Glutamatergic neuron (in vitro differentiated cells): ENCODE measurements at regions not wholly inside any gene's neighbourhood (a gene's known extent, or its start where the extent isn't known, plus 50 kb on each side); places are given as distances from the start of the nearest gene placed in this dataset.

Source experiments
- DNase-seq: peaks from one replicate; pipeline ENCODE4 v3.0.0; 2022
- H3K27ac Mint-ChIP-seq: one replicate; pipeline ENCODE4 v1.8.0; 2020; ENCODE audit warnings: mild to moderate bottlenecking, mixed read lengths, inconsistent platforms; ENCODE audit not compliant: unreplicated experiment
- H3K27me3 Mint-ChIP-seq: one replicate; pipeline ENCODE4 v1.8.0; 2020; ENCODE audit warnings: mild to moderate bottlenecking, moderate library complexity, mixed read lengths, inconsistent platforms; ENCODE audit not compliant: unreplicated experiment
- H3K36me3 Mint-ChIP-seq: one replicate; pipeline ENCODE4 v1.8.0; 2020; ENCODE audit warnings: mild to moderate bottlenecking, mixed read lengths, inconsistent platforms; ENCODE audit not compliant: unreplicated experiment
- H3K4me1 Mint-ChIP-seq: one replicate; pipeline ENCODE4 v1.8.0; 2020; ENCODE audit warnings: mild to moderate bottlenecking, low read depth, mixed read lengths, inconsistent platforms; ENCODE audit not compliant: unreplicated experiment
- H3K4me3 Mint-ChIP-seq: one replicate; pipeline ENCODE4 v1.8.0; 2020; ENCODE audit warnings: mild to moderate bottlenecking, mixed read lengths, inconsistent platforms; ENCODE audit not compliant: unreplicated experiment
- H3K9me3 Mint-ChIP-seq: one replicate; pipeline ENCODE4 v1.8.0; 2020; ENCODE audit warnings: mild to moderate bottlenecking, moderate library complexity, mixed read lengths, inconsistent platforms; ENCODE audit not compliant: unreplicated experiment
- CTCF ChIP-seq: fragments of 200-600 bp; sonication (generic); IDR thresholded peaks from one replicate; pipeline ENCODE4 v1.5.0; 2021; ENCODE audit not compliant: partially characterized antibody, unreplicated experiment

GRCh38 chr5:117261948-117262571 is 687.4 kb upstream of the SEMA6A start:
- peak overlapping the region; percentile 43 for H3K4me3 Mint-ChIP-seq
- peak overlapping the region; percentile 82 for H3K27ac Mint-ChIP-seq
- H3K9me3 Mint-ChIP-seq, result peaks cover 2% of the 10 kb centered on the region
- no peaks in the 10 kb centered on the region for H3K27me3 Mint-ChIP-seq
- H3K36me3 Mint-ChIP-seq, result peaks cover 14% of the 10 kb centered on the region
- TF ChIP-seq CTCF, result no peak
- DNase-seq, result no peak
- peaks cover 14% of the 10 kb centered on the region for H3K4me1 Mint-ChIP-seq

- H3K27me3 Mint-ChIP-seq, result no peaks in the 10 kb centered on the region
These were observed 680.8 kb upstream of the SEMA6A start for GRCh38 chr5:117255211-117256027.

DNA sequence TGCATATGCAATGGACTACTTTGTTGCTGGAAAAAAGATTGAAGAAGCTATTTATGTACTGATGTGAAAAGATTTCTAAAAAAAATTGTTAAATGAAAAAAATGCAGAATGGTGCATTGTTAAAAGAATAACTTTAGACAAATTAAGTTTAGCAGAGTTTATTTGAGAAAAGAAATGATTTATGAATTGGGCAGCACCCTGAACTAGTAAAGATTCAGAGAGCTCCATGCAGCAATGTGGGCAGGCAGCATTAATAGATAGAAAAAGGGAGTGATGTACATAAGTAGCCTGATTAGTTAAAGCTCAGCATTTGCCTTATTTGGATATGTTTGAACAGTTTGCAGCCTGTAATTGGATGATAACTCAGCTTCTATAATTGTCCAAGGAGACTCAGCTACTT is 677.9 kb upstream of the SEMA6A start:
- H3K9me3 Mint-ChIP-seq, result no peaks in the 10 kb centered on the region
- no peak overlapping the region for H3K27ac Mint-ChIP-seq
- no peak for DNase-seq
- H3K4me3 Mint-ChIP-seq, result no peak overlapping the region
- TF ChIP-seq CTCF, result no peak
- no peaks in the 10 kb centered on the region for H3K36me3 Mint-ChIP-seq
- no peaks in the 10 kb centered on the region for H3K27me3 Mint-ChIP-seq
- peaks cover 7% of the 10 kb centered on the region for H3K4me1 Mint-ChIP-seq

More at GRCh38 chr5:117255211-117256027, 680.8 kb upstream of the SEMA6A start:
- no peak for DNase-seq
- Mint-ChIP-seq H3K9me3 (no peaks in the 10 kb centered on the region), H3K4me3 (no peak overlapping the region), H3K27ac (no peak overlapping the region), H3K36me3 (no peaks in the 10 kb centered on the region), H3K4me1 (peaks cover 7% of the 10 kb centered on the region)
- TF ChIP-seq CTCF, result no peak

GRCh38 chr5:117249086-117249815 is 674.6 kb upstream of the SEMA6A start:
- H3K36me3 Mint-ChIP-seq, result no peaks in the 10 kb centered on the region
- no peak for TF ChIP-seq CTCF

More at GRCh38 chr5:117249086-117249815, 674.6 kb upstream of the SEMA6A start:
- no peak for DNase-seq
- Mint-ChIP-seq H3K4me3 (no peak overlapping the region), H3K27me3 (no peaks in the 10 kb centered on the region), H3K9me3 (no peaks in the 10 kb centered on the region), H3K27ac (no peak overlapping the region), H3K4me1 (no peaks in the 10 kb centered on the region)
